K562 (cell line): ENCODE measurements at regions not wholly inside any gene's neighbourhood (a gene's known extent, or its start where the extent isn't known, plus 50 kb on each side); places are given as distances from the start of the nearest gene placed in this dataset.

Experiments used
- ATAC-seq: fragments of 200-7000 bp; cut with Tn5 transposase; 3 replicates; pipeline ENCODE4 v1.9.1; 2020; ENCODE audit warnings: moderate library complexity
- BruUV-seq: library from RNA; stranded (reverse); fragments of 400-500 nt; replicated peaks from 2 replicates; lab custom pipeline; 2021; lab: Mats Ljungman, UMichigan
- CTCF ChIA-PET: fragments of 300-600 bp; formaldehyde crosslinking; extraction: SDS; loops from one replicate; lab custom pipeline; 2021; ENCODE audit warnings: low intra/inter-chr PET ratio; lab: Yijun Ruan, JAX
- POLR2A ChIA-PET: fragments of 300-600, 350-650 bp; sonication (Branson Sonifier 250); formaldehyde crosslinking; extraction: SDS; loops from one replicate; lab custom pipeline; 2021; ENCODE audit warnings: antibody characterized with exemption, inconsistent platforms; lab: Yijun Ruan, JAX
- DNase-seq, 4 experiments: peaks; one replicate each; pipeline versions ENCODE4 v3.0.0 to v3.0.0-alpha.2; 2011 to 2018; ENCODE audit warnings: low spot score in 3 of 4, mixed read lengths in 3 of 4; ENCODE audit errors: extremely low read depth in 1 of 4
- FAIRE-seq: peaks from 2 replicates; lab custom pipeline; 2011; peaks lifted over from hg19 to GRCh38; lab: Jason Lieb, UNC
- H2AFZ ChIP-seq: 2 replicates; pipeline ENCODE4 v1.6.0; 2011; ENCODE audit warnings: low read depth, low read length, control low read depth, inconsistent platforms
- H3K27ac ChIP-seq: fragments of 200-600 bp; 3 replicates; pipeline ENCODE4 v1.8.0; 2011; ENCODE audit warnings: low read depth, mild to moderate bottlenecking, control low read depth, inconsistent platforms, low read length, moderate library complexity, mixed read lengths; ENCODE audit errors: extremely low read depth
- H3K27me3 ChIP-seq, 2 experiments: fragments of 300-600 bp in 1 of 2; 2 replicates in 1 of 2; 3 replicates in 1 of 2; pipeline versions ENCODE4 v1.6.0 to v1.8.0; 2011; ENCODE audit warnings: inconsistent platforms in 2 of 2, low read length in 2 of 2, mild to moderate bottlenecking in 1 of 2, mixed read lengths in 1 of 2, moderate library complexity in 1 of 2; ENCODE audit not compliant: control insufficient read depth in 2 of 2, insufficient read depth in 2 of 2
- H3K36me3 ChIP-seq: fragments of 300-600 bp; 3 replicates; pipeline ENCODE4 v1.8.0; 2011; ENCODE audit warnings: mild to moderate bottlenecking, low read length, inconsistent platforms; ENCODE audit not compliant: control insufficient read depth, insufficient read depth
- H3K4me1 ChIP-seq, 2 experiments: fragments of 200-600 bp in 1 of 2; replicated peaks in 1 of 2; 2 replicates in 1 of 2; 3 replicates in 1 of 2; pipeline versions ENCODE4 v1.5.1 to v1.8.0; 2011; ENCODE audit warnings: inconsistent platforms in 2 of 2, low read length in 2 of 2, mild to moderate bottlenecking in 1 of 2, mixed read lengths in 1 of 2, moderate library complexity in 1 of 2; ENCODE audit not compliant: control insufficient read depth in 2 of 2, insufficient read depth in 2 of 2
- H3K4me2 ChIP-seq: 2 replicates; pipeline ENCODE4 v1.6.1; 2011; ENCODE audit warnings: low read length, control low read depth, inconsistent platforms, mixed read lengths; ENCODE audit not compliant: insufficient read depth
- H3K4me3 ChIP-seq: fragments of 200-600 bp; sonication (generic), shearing (Covaris generic); 2 replicates; pipeline ENCODE4 v1.5.1; 2016; ENCODE audit warnings: control low read depth, inconsistent platforms
- H3K79me2 ChIP-seq: fragments of 200-600 bp; 3 replicates; pipeline ENCODE4 v1.8.0; 2011; ENCODE audit warnings: low read length, inconsistent platforms; ENCODE audit not compliant: control insufficient read depth, insufficient read depth
- H3K9ac ChIP-seq, 2 experiments: 2 replicates each; pipeline versions ENCODE4 v1.6.0 to v1.6.1; 2011; ENCODE audit warnings: low read depth in 2 of 2, low read length in 2 of 2, control low read depth in 1 of 2, inconsistent platforms in 1 of 2, mild to moderate bottlenecking in 1 of 2, mixed read lengths in 1 of 2; ENCODE audit not compliant: insufficient read depth in 1 of 2
- H3K9me1 ChIP-seq: one replicate; pipeline ENCODE4 v1.6.0; 2011; ENCODE audit warnings: inconsistent platforms, mild to moderate bottlenecking, low read length, moderate library complexity; ENCODE audit not compliant: control insufficient read depth, insufficient read depth
- H3K9me3 ChIP-seq: replicated peaks from 2 replicates; pipeline ENCODE4 v1.5.1; 2011; ENCODE audit warnings: low read depth, low read length, inconsistent platforms; ENCODE audit not compliant: control insufficient read depth, insufficient read depth
- H4K20me1 ChIP-seq: replicated peaks from 2 replicates; pipeline ENCODE4 v1.6.1; 2011; ENCODE audit warnings: low read length, inconsistent platforms, mixed read lengths; ENCODE audit not compliant: control insufficient read depth, insufficient read depth
- ARID1B ChIP-seq: fragments of 450-650 bp; IDR thresholded peaks from 2 replicates; pipeline ENCODE4 v1.6.1; 2016; ENCODE audit warnings: antibody characterized with exemption, mild to moderate bottlenecking, inconsistent platforms
- BRF1 ChIP-seq: IDR thresholded peaks from 3 replicates; pipeline ENCODE4 v1.6.1; 2011; ENCODE audit warnings: borderline replicate concordance, mild to moderate bottlenecking; ENCODE audit not compliant: insufficient read length; ENCODE audit errors: extremely low read depth
- GATAD2A ChIP-seq: fragments of 450-650 bp; IDR thresholded peaks from 2 replicates; pipeline ENCODE4 v1.6.1; 2017
- PHB2 ChIP-seq: fragments of 450-650 bp; IDR thresholded peaks from 2 replicates; pipeline ENCODE4 v1.6.1; 2017; ENCODE audit warnings: low read depth
- RCOR1 ChIP-seq, 2 experiments: IDR thresholded peaks; 2 replicates each; pipeline ENCODE4 v1.6.1; 2012; ENCODE audit warnings: low read depth in 2 of 2, low read length in 2 of 2, borderline replicate concordance in 1 of 2, improper control_type of control experiment in 1 of 2
- RFX1 ChIP-seq: fragments of 450-650 bp; IDR thresholded peaks from 2 replicates; pipeline ENCODE4 v1.6.1; 2016; ENCODE audit warnings: mild to moderate bottlenecking, moderate library complexity
- TRIM28 ChIP-seq: fragments of 450-650 bp; IDR thresholded peaks from 2 replicates; pipeline ENCODE4 v1.6.1; 2017
- U2AF2 ChIP-seq: fragments of 200-400 bp; formaldehyde crosslinking; optimal IDR thresholded peaks from 2 replicates; pipeline ENCODE3; 2017; ENCODE audit warnings: low read depth, mild to moderate bottlenecking, low read length
- YY1 ChIP-seq, 3 experiments: IDR thresholded peaks; 2 replicates each; pipeline ENCODE4 v1.6.1; 2011; ENCODE audit warnings: low read length in 2 of 3, mild to moderate bottlenecking in 2 of 3, moderate library complexity in 2 of 3, borderline replicate concordance in 1 of 3, control low read depth in 1 of 3, low read depth in 1 of 3; ENCODE audit not compliant: insufficient read depth in 3 of 3, insufficient replicate concordance in 2 of 3, control insufficient read depth in 1 of 3, insufficient read length in 1 of 3; ENCODE audit errors: extremely low read depth in 1 of 3
- ZFPM2 ChIP-seq: fragments of 250-450 bp; sonication (Bioruptor Pico); IDR thresholded peaks from 2 replicates; pipeline ENCODE4 v1.5.1; 2022; ENCODE audit warnings: mild to moderate bottlenecking
- ZKSCAN3 ChIP-seq: fragments of 250-450 bp; sonication (Bioruptor Pico); IDR thresholded peaks from 2 replicates; pipeline ENCODE4 v1.4.0; 2020
- ZNF134 ChIP-seq: fragments of 250-450 bp; sonication (Bioruptor Pico); conservative IDR thresholded peaks from 2 replicates; pipeline ENCODE4 v1.4.0; 2020
- ZNF24 ChIP-seq: fragments of 450-650 bp; IDR thresholded peaks from 2 replicates; pipeline ENCODE4 v1.6.1; 2016
- WGBS: fragments of 100-300 bp; shearing (Covaris generic); methylation state at CpG from one replicate; pipeline ENCODE4 v1.1.6; 2016; ENCODE audit warnings: low coverage, mixed read lengths; ENCODE audit not compliant: insufficient coverage; ENCODE audit errors: missing lambda C conversion rate; 5-methylcytosine and 5-hydroxymethylcytosine counted together
- in situ Hi-C: fragments of 300-500 bp; cut with MboI; formaldehyde crosslinking; loops from 4 replicates; pipeline ENCODE4 v1.15.0; 2018; ENCODE audit warnings: inconsistent platforms, mixed read lengths
- intact Hi-C: fragments of 100-400 bp; cut with micrococcal nuclease; formaldehyde crosslinking; loops from 2 replicates; pipeline ENCODE4 v1.14.2; 2022

DNA sequence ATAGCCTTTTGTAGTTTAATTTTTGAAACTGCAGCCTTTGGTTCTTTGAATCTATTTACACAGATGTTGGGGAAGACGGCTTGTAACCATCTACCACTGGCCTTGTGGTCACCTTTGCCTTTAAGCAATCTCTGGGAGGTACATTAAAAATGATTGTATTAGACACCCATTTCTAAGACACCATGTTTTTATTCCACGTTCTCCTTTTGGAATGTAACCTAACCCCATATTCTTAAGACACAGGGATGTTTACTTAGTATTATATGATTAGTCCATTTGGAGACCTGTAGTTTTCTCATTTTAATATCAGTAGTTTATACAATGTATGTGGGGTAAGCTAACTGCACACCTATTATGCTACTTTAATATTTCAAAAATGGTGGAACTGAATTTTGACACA is 175.1 kb upstream of the PLSCR5 start:
- Histone ChIP-seq H3K4me1 (no peaks in the 10 kb centered on the region), H3K36me3 (no peaks in the 10 kb centered on the region), H3K9ac (no peak overlapping the region), H3K9me1 (no peaks in the 10 kb centered on the region), H3K4me3 (no peak overlapping the region), H3K27ac (no peak overlapping the region), H4K20me1 (no peaks in the 10 kb centered on the region), H3K27me3 (no peaks in the 10 kb centered on the region), H2AFZ (no peak overlapping the region), H3K79me2 (no peaks in the 10 kb centered on the region), H3K4me2 (no peak overlapping the region), H3K9me3 (no peaks in the 10 kb centered on the region; the same call in 1 of the 2 replicates)
- ATAC-seq (no peak), DNase-seq (no peak), FAIRE-seq (no peak)
- no TSS peak for BruUV-seq
- intact Hi-C loops = no loop called here
- WGBS = 0% methylated on average over 2 of the region's 2 CpGs
- in situ Hi-C loops = no loop called here
- CTCF ChIA-PET = no interaction called here
- POLR2A ChIA-PET = no interaction called here
- TF ChIP-seq GATAD2A = no peak
- TF ChIP-seq ZNF134 (CRISPR knock-in tag) = no peak
- no peak for TF ChIP-seq PHB2
- no peak for TF ChIP-seq ZFPM2 (CRISPR knock-in tag)
- no peak for TF ChIP-seq ZNF24
- TF ChIP-seq ARID1B = no peak
- no peak for TF ChIP-seq YY1 (IDR thresholded peaks at IDR 0.05; ENCODE audit: borderline replicate concordance in 1 of 3, control insufficient read depth in 1 of 3, extremely low read depth in 1 of 3, insufficient read depth in 3 of 3, insufficient read length in 1 of 3, insufficient replicate concordance in 2 of 3, low read depth in 1 of 3, low read length in 2 of 3)
- TF ChIP-seq U2AF2 = no peak
- TF ChIP-seq BRF1 = no peak
- TF ChIP-seq TRIM28 = no peak
- TF ChIP-seq ZKSCAN3 (CRISPR knock-in tag) = no peak
- TF ChIP-seq RFX1 = no peak
- TF ChIP-seq RCOR1 (IDR thresholded peaks at IDR 0.05; ENCODE audit: borderline replicate concordance in 1 of 2, low read depth in 2 of 2, low read length in 2 of 2) = no peak
